Panc1 (cell line): ENCODE measurements at regions not wholly inside any gene's neighbourhood (a gene's known extent, or its start where the extent isn't known, plus 50 kb on each side); places are given as distances from the start of the nearest gene placed in this dataset.

Source experiments
- ATAC-seq: fragments of 200-7000 bp; cut with Tn5 transposase; 2 replicates; pipeline ENCODE4 v1.9.1; 2020; ENCODE audit warnings: mild to moderate bottlenecking, moderate library complexity
- BruUV-seq: library from RNA; stranded (reverse); fragments of 400-500 nt; replicated peaks from 2 replicates; lab custom pipeline; 2021; lab: Mats Ljungman, UMichigan
- CTCF ChIA-PET: fragments of 300-600 bp; sonication (Branson Sonifier 250); formaldehyde crosslinking; loops from one replicate; lab custom pipeline; 2022; ENCODE audit warnings: antibody characterized with exemption; lab: Charles Lee
- POLR2A ChIA-PET: fragments of 300-600 bp; sonication (Branson Sonifier 250); formaldehyde crosslinking; loops from one replicate; lab custom pipeline; 2022; ENCODE audit warnings: antibody characterized with exemption; lab: Charles Lee
- DNase-seq: peaks from one replicate; pipeline ENCODE4 v3.0.0-alpha.2; 2010; ENCODE audit warnings: low read depth, low spot score
- H3K27ac ChIP-seq: 2 replicates; pipeline ENCODE4 v1.5.1; 2011; ENCODE audit warnings: mild to moderate bottlenecking, low read length, inconsistent platforms
- H3K27me3 ChIP-seq: fragments of 200-500 bp; sonication (Bioruptor generic); 2 replicates; pipeline ENCODE4 v1.6.0; 2014; ENCODE audit warnings: low read length, inconsistent platforms; ENCODE audit not compliant: control insufficient read depth, insufficient read depth
- H3K36me3 ChIP-seq: fragments of 200-500 bp; sonication (Bioruptor generic); 2 replicates; pipeline ENCODE4 v1.5.1; 2014; ENCODE audit warnings: inconsistent platforms, mild to moderate bottlenecking, low read length, moderate library complexity; ENCODE audit not compliant: control insufficient read depth, insufficient read depth
- H3K4me1 ChIP-seq: 2 replicates; pipeline ENCODE4 v1.5.1; 2011; ENCODE audit warnings: inconsistent platforms, mild to moderate bottlenecking, low read length, moderate library complexity; ENCODE audit not compliant: control insufficient read depth, insufficient read depth
- H3K4me3 ChIP-seq, 2 experiments: 2 replicates each; pipeline ENCODE4 v1.5.1; 2011 to 2012; ENCODE audit warnings: low read depth in 2 of 2, low read length in 2 of 2, mild to moderate bottlenecking in 2 of 2, inconsistent platforms in 1 of 2, moderate library complexity in 1 of 2
- H3K9me3 ChIP-seq: fragments of 200-500 bp; sonication (Bioruptor generic); 2 replicates; pipeline ENCODE4 v1.5.1; 2014; ENCODE audit warnings: low read depth, mild to moderate bottlenecking, inconsistent platforms, low read length, moderate library complexity; ENCODE audit not compliant: control insufficient read depth, insufficient read depth
- POLR2AphosphoS5 ChIP-seq: IDR thresholded peaks from 2 replicates; pipeline ENCODE4 v1.6.1; 2012; ENCODE audit warnings: mild to moderate bottlenecking, low read depth, low read length, moderate library complexity
- REST ChIP-seq, 2 experiments: IDR thresholded peaks; 2 replicates each; pipeline ENCODE4 v1.6.1; 2011 to 2012; ENCODE audit warnings: low read depth in 2 of 2, control low read depth in 1 of 2, low read length in 1 of 2, mild to moderate bottlenecking in 1 of 2, moderate library complexity in 1 of 2; ENCODE audit not compliant: insufficient read depth in 1 of 2
- SIN3A ChIP-seq: IDR thresholded peaks from 2 replicates; pipeline ENCODE4 v1.6.1; 2012; ENCODE audit warnings: low read depth, mild to moderate bottlenecking, low read length, moderate library complexity, borderline replicate concordance; ENCODE audit not compliant: insufficient read depth
- TCF7L2 ChIP-seq: IDR thresholded peaks from 2 replicates; pipeline ENCODE4 v1.6.1; 2011; ENCODE audit warnings: mild to moderate bottlenecking, low read depth, low read length, inconsistent platforms
- in situ Hi-C: cut with HindIII; loops from 2 replicates; pipeline ENCODE4 v1.10.0; 2016; ENCODE audit warnings: low sequenced_read_pairs, low pct_unique_long_range_greater_than_20kb
- intact Hi-C: fragments of 100-400 bp; cut with micrococcal nuclease; formaldehyde crosslinking; loops from one replicate; pipeline ENCODE4 v1.10.0; 2022; ENCODE audit not compliant: unreplicated experiment
- TF ChIP-seq, protein P1 (sequence below): fragments of 450-650 bp; IDR thresholded peaks from 2 replicates; pipeline ENCODE4 v1.5.1; 2017; ENCODE audit warnings: mild to moderate bottlenecking

GRCh38 chr21:16589006-16589898 is 859.5 kb downstream of the USP25 start:
- H3K4me1 ChIP-seq = peaks cover 5% of the 10 kb centered on the region; the same call in 1 of the 2 replicates
- ChIA-PET POLR2A (no interaction called here), CTCF (no interaction called here)
- TF ChIP-seq, protein P1, sequence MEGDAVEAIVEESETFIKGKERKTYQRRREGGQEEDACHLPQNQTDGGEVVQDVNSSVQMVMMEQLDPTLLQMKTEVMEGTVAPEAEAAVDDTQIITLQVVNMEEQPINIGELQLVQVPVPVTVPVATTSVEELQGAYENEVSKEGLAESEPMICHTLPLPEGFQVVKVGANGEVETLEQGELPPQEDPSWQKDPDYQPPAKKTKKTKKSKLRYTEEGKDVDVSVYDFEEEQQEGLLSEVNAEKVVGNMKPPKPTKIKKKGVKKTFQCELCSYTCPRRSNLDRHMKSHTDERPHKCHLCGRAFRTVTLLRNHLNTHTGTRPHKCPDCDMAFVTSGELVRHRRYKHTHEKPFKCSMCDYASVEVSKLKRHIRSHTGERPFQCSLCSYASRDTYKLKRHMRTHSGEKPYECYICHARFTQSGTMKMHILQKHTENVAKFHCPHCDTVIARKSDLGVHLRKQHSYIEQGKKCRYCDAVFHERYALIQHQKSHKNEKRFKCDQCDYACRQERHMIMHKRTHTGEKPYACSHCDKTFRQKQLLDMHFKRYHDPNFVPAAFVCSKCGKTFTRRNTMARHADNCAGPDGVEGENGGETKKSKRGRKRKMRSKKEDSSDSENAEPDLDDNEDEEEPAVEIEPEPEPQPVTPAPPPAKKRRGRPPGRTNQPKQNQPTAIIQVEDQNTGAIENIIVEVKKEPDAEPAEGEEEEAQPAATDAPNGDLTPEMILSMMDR = no peak
- TF ChIP-seq TCF7L2 = no peak
- TF ChIP-seq POLR2AphosphoS5 = no peak
- TF ChIP-seq REST (IDR thresholded peaks at IDR 0.05; ENCODE audit: insufficient read depth in 1 of 2, low read depth in 2 of 2, low read length in 1 of 2) = no peak
- no peak for TF ChIP-seq SIN3A
- DNase-seq (no peak), ATAC-seq (no peak)
- no TSS peak for BruUV-seq
- no peaks in the 10 kb centered on the region for H3K27me3 ChIP-seq
- H3K27ac ChIP-seq = no peak overlapping the region
- H3K4me3 ChIP-seq = peak overlapping the region in 1 of 2 experiments; percentile 39; a peak in 1 of 4 replicates
- in situ Hi-C loops (no loop called here), intact Hi-C loops (no loop called here)
- H3K9me3 ChIP-seq = no peaks in the 10 kb centered on the region
- H3K36me3 ChIP-seq = no peaks in the 10 kb centered on the region

DNA sequence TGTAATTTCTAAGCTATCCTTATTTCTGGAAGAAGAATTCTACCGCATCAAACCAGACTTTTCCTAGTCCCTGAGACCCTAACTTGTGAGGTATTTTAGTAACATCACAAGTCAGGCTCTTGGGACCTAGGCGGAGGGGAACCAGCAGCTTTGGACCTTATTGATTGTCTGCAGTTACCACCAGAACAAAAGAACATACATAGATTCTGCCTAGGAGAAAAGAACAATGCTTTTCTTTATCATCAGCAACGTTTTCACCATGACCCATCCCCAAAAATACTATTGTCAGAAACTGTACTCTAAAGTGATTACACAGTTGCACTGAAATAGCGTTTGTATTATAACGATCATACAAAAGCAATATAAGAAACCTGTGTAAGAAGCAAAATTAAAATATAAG is 860.4 kb downstream of the USP25 start:
- Histone ChIP-seq H3K9me3 (no peaks in the 10 kb centered on the region), H3K27ac (no peak overlapping the region), H3K4me1 (peaks cover 5% of the 10 kb centered on the region; the same call in 1 of the 2 replicates), H3K36me3 (no peaks in the 10 kb centered on the region), H3K4me3 (no peak overlapping the region), H3K27me3 (no peaks in the 10 kb centered on the region)
- ChIA-PET CTCF (no interaction called here), POLR2A (no interaction called here)
- in situ Hi-C loops (no loop called here), intact Hi-C loops (no loop called here)
- ATAC-seq (no peak), DNase-seq (no peak)
- BruUV-seq = no TSS peak
- TF ChIP-seq, protein P1 = no peak
- TF ChIP-seq TCF7L2 = no peak
- TF ChIP-seq REST (IDR thresholded peaks at IDR 0.05; ENCODE audit: insufficient read depth in 1 of 2, low read depth in 2 of 2, low read length in 1 of 2) = no peak
- TF ChIP-seq POLR2AphosphoS5 = no peak
- TF ChIP-seq SIN3A = no peak
